D721Med (cell line): ENCODE measurements at regions not wholly inside any gene's neighbourhood (a gene's known extent, or its start where the extent isn't known, plus 50 kb on each side); places are given as distances from the start of the nearest gene placed in this dataset.

Experiments
- DNase-seq: peaks from one replicate; pipeline ENCODE4 v3.0.0; 2011; ENCODE audit warnings: low spot score; ENCODE audit not compliant: insufficient read length
- FAIRE-seq: peaks from 2 replicates; lab custom pipeline; 2011; peaks lifted over from hg19 to GRCh38; lab: Jason Lieb, UNC
- TF ChIP-seq, protein P1 (sequence below): IDR thresholded peaks from 2 replicates; pipeline ENCODE4 v1.5.1; 2012; ENCODE audit warnings: mild to moderate bottlenecking, control low read depth; ENCODE audit not compliant: insufficient read depth; ENCODE audit errors: missing control alignments

DNA sequence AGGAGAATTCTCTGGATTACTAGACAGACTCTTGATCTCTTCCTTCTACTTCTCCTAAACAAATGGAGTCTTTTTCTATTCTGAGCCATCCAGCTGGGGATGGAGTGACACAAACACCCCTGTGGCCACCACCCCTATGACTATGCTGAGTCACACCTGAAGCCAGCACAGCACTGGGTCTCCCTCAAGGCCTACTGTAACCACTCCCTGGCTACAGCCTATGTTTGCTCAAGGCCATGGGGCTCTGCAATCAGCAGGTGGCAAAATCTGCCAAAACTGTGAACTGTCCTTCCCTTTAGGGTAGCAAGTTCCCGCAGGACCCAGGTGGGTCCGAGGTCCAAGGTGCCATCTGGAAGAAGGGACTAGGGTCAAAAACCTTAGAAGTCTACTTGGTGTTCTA is 132.3 kb downstream of the TINAG start:
- TF ChIP-seq, protein P1, sequence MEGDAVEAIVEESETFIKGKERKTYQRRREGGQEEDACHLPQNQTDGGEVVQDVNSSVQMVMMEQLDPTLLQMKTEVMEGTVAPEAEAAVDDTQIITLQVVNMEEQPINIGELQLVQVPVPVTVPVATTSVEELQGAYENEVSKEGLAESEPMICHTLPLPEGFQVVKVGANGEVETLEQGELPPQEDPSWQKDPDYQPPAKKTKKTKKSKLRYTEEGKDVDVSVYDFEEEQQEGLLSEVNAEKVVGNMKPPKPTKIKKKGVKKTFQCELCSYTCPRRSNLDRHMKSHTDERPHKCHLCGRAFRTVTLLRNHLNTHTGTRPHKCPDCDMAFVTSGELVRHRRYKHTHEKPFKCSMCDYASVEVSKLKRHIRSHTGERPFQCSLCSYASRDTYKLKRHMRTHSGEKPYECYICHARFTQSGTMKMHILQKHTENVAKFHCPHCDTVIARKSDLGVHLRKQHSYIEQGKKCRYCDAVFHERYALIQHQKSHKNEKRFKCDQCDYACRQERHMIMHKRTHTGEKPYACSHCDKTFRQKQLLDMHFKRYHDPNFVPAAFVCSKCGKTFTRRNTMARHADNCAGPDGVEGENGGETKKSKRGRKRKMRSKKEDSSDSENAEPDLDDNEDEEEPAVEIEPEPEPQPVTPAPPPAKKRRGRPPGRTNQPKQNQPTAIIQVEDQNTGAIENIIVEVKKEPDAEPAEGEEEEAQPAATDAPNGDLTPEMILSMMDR = no peak
- no peak for FAIRE-seq
- no peak for DNase-seq

DNA sequence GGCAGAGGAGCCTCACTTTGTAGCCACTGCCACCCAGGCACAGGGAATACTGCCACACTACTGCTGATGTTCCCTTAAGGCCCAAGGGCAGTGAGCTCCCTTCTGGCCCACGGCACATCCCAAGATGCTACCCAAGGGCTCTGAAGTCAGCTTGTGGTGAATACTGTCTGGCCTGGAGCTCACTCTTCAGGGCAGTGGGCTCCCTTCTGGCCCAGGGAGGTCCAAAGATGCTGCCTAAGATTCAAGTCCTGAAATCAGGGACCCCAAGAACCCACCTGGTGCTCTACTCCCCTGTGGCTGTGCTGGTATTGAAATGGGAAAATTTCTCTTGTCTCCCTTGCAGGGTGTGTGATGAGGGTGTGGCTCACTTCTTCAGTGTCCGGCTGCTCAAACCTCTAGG is 132.8 kb downstream of the TINAG start:
- FAIRE-seq (no peak), DNase-seq (no peak)
- TF ChIP-seq, protein P1 = no peak

DNA sequence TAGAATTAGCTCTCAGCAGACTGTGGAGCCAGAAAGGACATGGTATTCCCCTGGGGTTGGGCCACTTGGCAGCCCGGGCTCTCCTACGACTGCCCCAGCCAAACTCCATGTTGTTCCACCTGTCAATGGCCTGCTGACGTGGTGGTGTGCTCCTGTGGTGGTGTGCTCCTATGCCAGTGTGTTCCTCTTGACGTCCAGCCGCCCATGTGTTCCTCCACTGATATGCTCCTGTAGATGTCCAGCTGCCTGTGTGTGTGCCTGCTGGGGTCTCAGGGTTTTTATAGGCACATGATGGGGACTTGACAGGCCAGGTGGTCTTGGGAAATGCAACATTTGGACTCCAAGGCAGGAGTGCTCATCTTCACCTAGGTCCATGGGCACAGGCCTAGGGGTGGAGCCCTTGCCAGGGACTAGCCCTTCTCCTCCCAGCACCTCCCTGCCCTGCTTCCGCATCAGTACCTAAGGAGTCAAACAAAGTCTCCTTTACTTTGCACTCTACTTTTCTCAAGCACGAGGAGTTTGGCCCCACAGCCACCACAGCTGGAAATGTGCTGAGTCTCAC is 133.5 kb downstream of the TINAG start:
- TF ChIP-seq, protein P1 = no peak

DNA sequence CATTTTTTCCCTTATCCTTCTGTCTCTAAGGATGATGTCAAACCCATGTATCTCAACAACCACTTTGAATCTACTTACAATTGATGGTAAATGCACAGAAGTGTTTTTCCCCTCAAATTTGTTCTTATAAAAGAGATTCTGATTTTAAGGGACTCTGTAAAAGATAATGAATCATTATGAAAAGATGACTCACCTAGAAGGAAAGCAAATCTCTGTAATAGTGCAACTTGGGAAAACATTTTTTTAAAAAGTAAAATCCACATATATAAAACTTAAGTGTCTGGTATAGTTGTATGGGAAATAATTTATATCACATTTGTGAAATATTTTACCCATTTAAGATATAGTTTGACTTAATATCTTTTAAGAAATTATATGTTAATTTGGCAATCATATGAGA is 137.0 kb downstream of the TINAG start:
- DNase-seq = no peak
- FAIRE-seq = no peak

More for the DNA sequence above, 133.5 kb downstream of the TINAG start:
- FAIRE-seq = no peak
- no peak for DNase-seq

DNA sequence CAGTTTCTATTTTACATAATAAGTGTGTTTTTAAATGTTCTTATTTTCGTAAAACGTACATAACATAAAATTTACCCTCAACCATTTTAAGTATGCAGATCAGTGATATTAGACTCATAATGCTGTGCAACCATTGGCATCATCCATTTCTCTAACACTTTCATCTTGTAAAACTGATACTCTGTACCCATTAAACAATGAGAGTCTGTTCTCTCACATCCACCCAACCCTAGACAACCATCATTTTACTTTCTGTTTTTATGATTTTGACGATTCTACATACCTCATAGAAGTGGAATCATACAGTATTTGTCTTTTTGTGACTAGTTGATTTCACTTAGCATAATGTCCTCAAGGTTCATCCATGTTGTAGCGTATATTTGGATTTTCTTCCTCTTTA is 140.4 kb downstream of the TINAG start:
- TF ChIP-seq, protein P1 = no peak
- FAIRE-seq = no peak
- DNase-seq = no peak

More for the DNA sequence above, 137.0 kb downstream of the TINAG start:
- TF ChIP-seq, protein P1 = no peak

DNA sequence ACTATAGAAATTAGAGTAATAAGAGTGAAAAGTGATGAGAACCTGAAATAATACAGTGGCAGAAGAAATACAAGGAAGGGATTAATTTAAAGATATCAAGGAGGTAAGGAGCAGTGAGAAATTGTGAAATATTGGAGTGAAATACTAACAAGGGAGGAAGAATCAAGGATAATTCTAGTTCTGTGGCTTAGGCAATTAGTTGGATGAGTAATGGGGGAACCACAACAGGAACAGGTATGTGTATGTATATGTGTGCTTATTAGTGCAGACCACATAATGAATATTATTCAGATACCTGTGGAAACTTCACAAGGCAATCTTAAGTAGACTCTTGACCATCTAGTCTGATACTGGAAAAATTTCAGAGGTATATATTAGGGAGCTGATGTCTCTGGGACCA is 143.3 kb downstream of the TINAG start:
- DNase-seq (no peak), FAIRE-seq (no peak)
- TF ChIP-seq, protein P1 = no peak

DNA sequence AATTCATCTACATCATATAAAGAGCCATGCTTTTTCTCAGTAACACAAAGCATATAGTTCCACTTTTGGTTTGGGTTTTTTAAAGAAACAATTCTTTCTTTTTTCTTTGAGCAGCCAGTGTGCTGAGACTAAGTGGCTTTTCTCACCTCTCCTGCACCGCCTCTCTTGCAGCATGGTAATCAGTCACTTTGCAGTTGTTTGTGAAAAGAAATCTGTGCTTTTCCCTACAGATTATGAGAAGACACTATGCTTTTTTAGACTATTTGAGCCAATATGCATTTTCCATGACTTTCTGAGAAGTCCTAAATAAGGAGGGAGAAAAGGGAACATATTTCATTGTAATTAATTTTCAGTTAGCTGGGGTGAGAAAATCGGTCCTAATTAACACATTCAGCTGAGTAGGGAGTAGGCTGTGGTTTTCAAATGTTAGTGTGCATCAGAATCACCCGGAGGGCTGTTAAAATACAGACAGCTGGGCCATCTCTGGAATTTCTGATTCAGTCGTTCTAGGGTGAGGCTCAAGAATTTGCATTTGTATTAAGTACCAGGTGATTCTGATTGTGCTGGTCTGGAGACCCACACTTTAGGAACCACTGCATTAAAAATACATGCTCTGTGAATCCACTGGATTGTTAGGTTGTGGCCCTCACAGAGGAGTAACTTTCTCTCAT is 155.2 kb downstream of the TINAG start:
- DNase-seq (no peak), FAIRE-seq (no peak)
- TF ChIP-seq, protein P1 = no peak
